ENCODE measurements at regions not wholly inside any gene's neighbourhood (a gene's known extent, or its start where the extent isn't known, plus 50 kb on each side); places are given as distances from the start of the nearest gene placed in this dataset.
A peak's percentile ranks its signal among the peaks of the same experiment; 100 is the strongest.

- DNase-seq: peak in 54 of 58 donors; percentile 11 to 87 (median 50)
Observed at GRCh38 chr6:166106076-166106686, 61.5 kb downstream of the TBXT start.

- no peak for DNase-seq
Observed at GRCh38 chr6:166105341-166106075, 62.1 kb downstream of the TBXT start.

GRCh38 chr6:166104872-166105271, 62.8 kb downstream of the TBXT start:
- DNase-seq: no peak

- DNase-seq: no peak
Observed at GRCh38 chr6:166104107-166104506, 63.5 kb downstream of the TBXT start.

- no peak for DNase-seq
Observed at GRCh38 chr6:166101819-166102419, 65.7 kb downstream of the TBXT start.

- DNase-seq: peak in 52 of 58 donors; percentile 2 to 80 (median 37)
Observed at GRCh38 chr6:166097914-166098522, 69.6 kb downstream of the TBXT start.

GRCh38 chr6:166087852-166088251, 79.8 kb downstream of the TBXT start:
- DNase-seq: no peak

GRCh38 chr6:166087246-166087645, 80.4 kb downstream of the TBXT start:
- no peak for DNase-seq

GRCh38 chr6:166085500-166085899, 82.2 kb downstream of the TBXT start:
- no peak for DNase-seq

GRCh38 chr6:166084951-166085350, 82.7 kb downstream of the TBXT start:
- no peak for DNase-seq

- DNase-seq: no peak
Observed at GRCh38 chr6:166079841-166080240, 87.8 kb downstream of the TBXT start.

GRCh38 chr6:166078294-166078693, 89.4 kb downstream of the TBXT start:
- DNase-seq: no peak

GRCh38 chr6:166076625-166077024, 91.0 kb downstream of the TBXT start:
- DNase-seq: no peak

GRCh38 chr6:166075925-166076324, 91.7 kb downstream of the TBXT start:
- no peak for DNase-seq

- DNase-seq: no peak
Observed at GRCh38 chr6:166075186-166075585, 92.5 kb downstream of the TBXT start.

GRCh38 chr6:166073082-166073481, 94.6 kb downstream of the TBXT start:
- no peak for DNase-seq

GRCh38 chr6:166068768-166069167, 98.9 kb downstream of the TBXT start:
- DNase-seq: no peak

- peak in 27 of 58 donors; percentile 2 to 59 (median 14) for DNase-seq
Observed at GRCh38 chr6:166058064-166058739, 109.4 kb downstream of the TBXT start.

- DNase-seq: no peak
Observed at GRCh38 chr6:166057431-166057830, 110.2 kb downstream of the TBXT start.

GRCh38 chr6:166056637-166057036, 111.0 kb downstream of the TBXT start:
- peak in 41 of 58 donors; percentile 1 to 81 (median 37) for DNase-seq

GRCh38 chr6:166055801-166056200, 111.8 kb downstream of the TBXT start:
- no peak for DNase-seq

GRCh38 chr6:166052837-166053236, 114.8 kb downstream of the TBXT start:
- no peak for DNase-seq
